KBM-7 (cell line): ENCODE measurements at regions not wholly inside any gene's neighbourhood (a gene's known extent, or its start where the extent isn't known, plus 50 kb on each side); places are given as distances from the start of the nearest gene placed in this dataset.

ENCODE experiments used
- DNase-seq: peaks from one replicate; pipeline ENCODE4 v3.0.0-alpha.2; 2015
- in situ Hi-C: fragments of 300-500 bp; cut with MboI; formaldehyde crosslinking; loops from 2 replicates; pipeline ENCODE4 v1.14.3; 2020; ENCODE audit warnings: low sequenced_read_pairs, low pct_unique_long_range_greater_than_20kb, mixed read lengths

DNA sequence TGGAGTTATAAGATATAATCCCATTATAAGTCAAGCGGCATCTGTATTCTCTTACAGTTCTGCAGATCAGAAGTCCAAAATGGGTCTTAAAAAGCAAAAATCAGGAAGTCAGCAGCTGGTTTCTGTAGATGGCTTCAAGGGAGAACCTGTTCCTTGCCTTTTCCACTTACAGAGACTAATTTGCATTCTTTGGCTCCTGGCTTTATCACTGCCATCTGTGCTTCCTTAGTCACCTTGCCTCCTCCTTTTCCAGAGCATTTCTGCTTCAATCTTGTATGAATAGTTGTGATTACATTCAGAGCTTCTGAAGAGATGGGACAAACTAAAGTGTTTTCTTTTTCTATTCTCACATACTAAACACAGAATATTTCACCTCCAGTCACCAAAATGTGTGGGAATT lies 647.3 kb upstream of the GRAMD2B start:
- in situ Hi-C loops, result no loop called here
- DNase-seq, result no peak

DNA sequence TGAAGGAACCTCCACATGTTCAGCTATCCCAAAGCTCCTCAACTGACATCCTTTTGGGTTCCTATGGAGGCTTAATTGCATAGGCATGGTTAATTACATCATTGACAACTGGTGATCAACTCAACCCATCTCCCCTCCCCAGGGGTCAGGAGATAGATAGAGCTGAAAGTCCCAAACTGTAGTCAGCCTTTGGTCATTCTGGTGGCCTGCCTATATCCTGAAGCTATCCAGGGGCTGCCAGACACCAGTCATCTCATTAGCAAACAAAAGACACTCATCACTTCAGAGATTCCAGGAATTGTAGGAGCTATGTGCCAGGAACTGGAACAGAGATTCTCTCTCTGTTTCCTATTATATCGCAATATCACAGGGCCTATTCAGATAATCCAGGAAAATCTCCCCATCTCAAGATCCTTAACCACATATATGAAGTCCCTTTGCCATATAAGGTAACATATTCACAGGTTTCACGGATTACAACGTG lies 646.5 kb upstream of the GRAMD2B start:
- in situ Hi-C loops, result no loop called here

GRCh38 chr5:125778791-125779190 lies 644.4 kb upstream of the GRAMD2B start:
- DNase-seq, result no peak
- in situ Hi-C loops, result no loop called here

More for the DNA sequence above, 646.5 kb upstream of the GRAMD2B start:
- DNase-seq, result no peak

GRCh38 chr5:125785407-125785806 lies 637.8 kb upstream of the GRAMD2B start:
- in situ Hi-C loops, result no loop called here
- no peak for DNase-seq

- in situ Hi-C loops, result no loop called here
- DNase-seq, result no peak
These were observed 637.2 kb upstream of the GRAMD2B start for GRCh38 chr5:125786021-125786420.

GRCh38 chr5:125793470-125793869 lies 629.7 kb upstream of the GRAMD2B start:
- no peak for DNase-seq
- in situ Hi-C loops, result no loop called here

DNA sequence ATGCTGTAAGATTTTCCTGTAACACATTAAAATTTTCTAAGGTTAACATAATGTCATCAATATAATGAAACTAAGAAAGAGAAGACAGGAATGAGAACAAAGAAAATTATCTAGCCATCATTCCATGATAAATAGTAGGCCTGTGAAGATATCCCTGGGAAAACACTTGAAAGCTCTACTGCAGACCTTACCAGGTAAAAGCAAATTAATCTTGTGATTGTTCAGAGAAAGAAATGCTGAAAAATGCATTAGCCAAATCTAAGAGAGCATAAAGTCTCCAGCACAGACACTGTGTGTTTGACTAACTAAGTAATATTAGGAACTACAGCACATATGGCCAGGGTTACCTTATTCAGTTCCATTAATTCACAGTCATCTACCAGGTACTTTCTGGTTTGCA lies 628.3 kb upstream of the GRAMD2B start:
- DNase-seq, result no peak
- in situ Hi-C loops, result no loop called here

GRCh38 chr5:125798307-125798706 lies 624.9 kb upstream of the GRAMD2B start:
- in situ Hi-C loops, result no loop called here
- peak; percentile 21 for DNase-seq

DNA sequence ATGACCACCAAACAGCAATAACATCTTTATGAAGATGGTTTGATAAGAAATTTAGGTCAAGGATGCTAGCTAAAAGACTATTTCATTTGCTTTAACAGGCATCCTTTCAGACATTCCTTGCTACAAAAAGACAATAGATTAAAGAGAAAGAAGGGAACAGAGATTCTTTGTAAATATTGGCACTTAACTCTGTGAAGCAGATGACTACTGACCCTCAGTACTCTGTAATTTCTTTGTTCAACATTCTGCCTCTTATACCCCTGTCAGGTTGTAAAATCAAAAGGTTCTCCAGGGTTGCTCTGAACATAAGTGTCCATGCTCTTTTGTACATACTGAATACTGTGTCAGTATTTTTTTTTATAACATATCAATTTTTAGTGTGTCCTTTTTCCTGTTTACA lies 610.6 kb upstream of the GRAMD2B start:
- DNase-seq, result no peak
- in situ Hi-C loops, result no loop called here

GRCh38 chr5:125813221-125813974 lies 609.8 kb upstream of the GRAMD2B start:
- DNase-seq, result no peak
- in situ Hi-C loops, result no loop called here

DNA sequence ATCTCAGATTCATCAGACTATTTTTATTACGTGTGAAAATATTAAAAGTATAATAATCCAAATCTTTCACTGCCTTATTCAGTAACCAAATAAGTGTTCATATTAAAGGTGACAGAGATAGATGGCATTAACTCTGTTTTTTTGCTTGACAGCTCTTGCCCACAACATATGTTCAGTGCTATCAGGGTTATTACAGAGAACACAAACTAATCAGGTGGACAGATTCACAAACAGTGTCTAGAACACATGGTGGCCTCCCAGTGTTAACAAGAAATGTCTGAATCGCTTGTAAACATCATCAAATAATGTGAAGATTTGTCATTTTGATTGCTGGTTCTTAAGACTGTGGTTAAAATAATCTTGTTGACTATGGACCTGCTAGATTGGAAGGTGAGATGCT lies 609.1 kb upstream of the GRAMD2B start:
- in situ Hi-C loops, result no loop called here
- DNase-seq, result no peak

- in situ Hi-C loops, result no loop called here
- DNase-seq, result no peak
These were observed 599.6 kb upstream of the GRAMD2B start for GRCh38 chr5:125823572-125823971.

DNA sequence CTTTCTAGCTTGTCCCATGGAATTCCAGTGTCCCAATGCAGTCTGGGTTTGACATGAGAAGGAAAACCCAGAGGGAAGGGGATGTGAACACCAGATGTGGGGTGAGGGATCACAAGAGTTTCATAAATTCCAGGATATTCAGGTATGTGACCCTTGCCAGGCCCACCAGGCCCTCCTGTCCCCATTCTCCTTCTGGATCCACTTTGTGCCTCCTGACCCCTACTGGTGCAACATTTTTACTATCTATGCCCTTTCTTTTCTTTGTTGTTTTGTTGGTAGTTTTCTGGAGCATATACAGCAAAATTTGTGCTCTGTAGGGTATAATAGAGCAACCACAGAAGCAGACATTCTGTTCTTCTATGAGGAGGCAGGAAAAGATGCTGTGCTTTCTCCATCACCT lies 597.0 kb upstream of the GRAMD2B start:
- in situ Hi-C loops, result no loop called here
- no peak for DNase-seq

DNA sequence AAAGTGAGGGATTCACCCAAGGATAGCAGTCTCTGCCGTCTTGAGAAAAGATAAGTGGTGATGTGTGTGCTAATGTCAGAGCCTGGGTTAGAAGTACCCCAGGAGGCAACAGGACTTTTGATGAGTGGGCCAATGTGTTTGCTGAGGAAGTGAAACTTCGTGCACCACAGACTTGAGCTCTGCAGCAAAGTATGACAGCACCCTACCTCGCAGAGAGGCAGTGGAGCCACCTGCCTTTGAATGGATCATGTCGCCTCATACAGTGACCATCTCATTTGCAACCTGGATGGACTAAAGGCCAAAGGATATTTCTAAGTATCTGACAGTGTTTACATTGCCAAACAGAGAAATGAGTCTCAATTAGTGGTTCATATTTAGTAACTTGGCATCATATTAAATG lies 593.9 kb upstream of the GRAMD2B start:
- no peak for DNase-seq
- in situ Hi-C loops, result no loop called here

- DNase-seq, result no peak
- in situ Hi-C loops, result no loop called here
These were observed 589.8 kb upstream of the GRAMD2B start for GRCh38 chr5:125833398-125833797.

DNA sequence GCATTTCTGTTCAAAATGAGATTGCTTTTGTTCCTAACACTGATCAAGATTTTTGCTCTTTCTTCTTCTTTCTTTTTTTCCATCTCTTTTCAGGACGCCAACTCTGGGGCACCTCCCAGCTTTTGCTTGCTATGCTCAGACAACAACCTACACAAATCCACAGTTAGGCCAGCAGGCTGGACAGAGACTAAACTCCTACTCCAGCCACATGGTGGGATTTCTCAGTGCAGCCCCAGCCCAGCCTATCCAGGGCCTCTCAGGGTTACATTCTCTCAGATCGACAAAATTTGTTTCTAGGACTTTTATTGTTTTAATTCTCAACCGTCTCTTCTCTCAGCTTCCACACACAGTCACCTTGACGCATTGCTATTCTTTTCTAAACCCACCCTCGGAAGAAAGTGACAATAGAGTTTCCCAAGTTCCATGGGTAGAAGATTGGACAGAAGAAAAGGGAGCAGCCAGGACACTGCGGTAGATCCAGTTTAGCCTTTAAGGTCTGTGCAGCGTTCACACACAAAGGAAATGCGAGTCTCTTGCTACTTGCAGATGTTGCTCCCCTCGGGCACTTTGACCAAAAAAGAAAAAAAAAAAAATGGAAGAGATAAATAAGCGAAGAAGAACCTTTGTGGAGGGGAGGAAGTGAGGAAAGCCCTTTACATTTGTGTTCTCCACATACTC lies 588.6 kb upstream of the GRAMD2B start:
- no peak for DNase-seq
- in situ Hi-C loops, result no loop called here

- peak; percentile 3 for DNase-seq
These were observed 587.7 kb upstream of the GRAMD2B start for GRCh38 chr5:125835293-125836172.

GRCh38 chr5:125836256-125836655 lies 587.0 kb upstream of the GRAMD2B start:
- in situ Hi-C loops, result no loop called here
- no peak for DNase-seq

More at GRCh38 chr5:125835293-125836172, 587.7 kb upstream of the GRAMD2B start:
- in situ Hi-C loops, result no loop called here

GRCh38 chr5:125837866-125838265 lies 585.3 kb upstream of the GRAMD2B start:
- in situ Hi-C loops, result no loop called here
- no peak for DNase-seq

DNA sequence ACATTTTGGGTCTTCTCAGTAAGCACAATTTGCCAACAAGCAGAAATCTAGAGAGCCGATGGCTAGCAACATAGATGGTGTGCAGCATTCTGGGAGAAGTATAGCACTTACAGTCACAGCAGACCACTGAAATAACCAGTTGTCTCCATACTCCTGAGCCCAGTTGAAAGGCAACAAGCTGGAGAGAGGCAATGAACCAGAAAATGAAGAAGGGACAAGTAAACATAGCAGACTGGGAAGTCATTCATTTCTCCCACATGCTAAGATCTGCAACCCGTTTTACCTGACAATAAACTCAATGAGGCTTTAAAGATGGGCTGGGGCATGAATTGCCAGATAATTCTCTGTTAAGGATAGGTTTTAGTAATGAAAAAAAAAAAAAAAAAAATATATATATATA lies 575.6 kb upstream of the GRAMD2B start:
- DNase-seq, result no peak
- in situ Hi-C loops, result no loop called here
